RWPE2 (cell line): ENCODE measurements at regions not wholly inside any gene's neighbourhood (a gene's known extent, or its start where the extent isn't known, plus 50 kb on each side); places are given as distances from the start of the nearest gene placed in this dataset.
A peak's percentile ranks its signal among the peaks of the same experiment; 100 is the strongest.

Source experiments
- ATAC-seq: fragments of 200-7000 bp; cut with Tn5 transposase; 3 replicates; pipeline ENCODE4 v1.9.1; 2021; ENCODE audit warnings: low read depth
- DNase-seq: peaks from one replicate; pipeline ENCODE4 v3.0.0-alpha.2; 2020; ENCODE audit warnings: low spot score
- H3K27ac ChIP-seq: fragments of 450-650 bp; 2 replicates; pipeline ENCODE4 v1.5.1; 2017; ENCODE audit warnings: mild to moderate bottlenecking; ENCODE audit not compliant: poor library complexity, severe bottlenecking
- H3K27me3 ChIP-seq: fragments of 250-450 bp; sonication (Bioruptor Pico); 2 replicates; pipeline ENCODE4 v1.5.1; 2021; ENCODE audit warnings: mild to moderate bottlenecking, moderate library complexity; ENCODE audit not compliant: insufficient read depth, poor library complexity, severe bottlenecking
- H3K36me3 ChIP-seq: fragments of 250-450 bp; sonication (Bioruptor Pico); 2 replicates; pipeline ENCODE4 v1.5.1; 2020; ENCODE audit warnings: low read depth, mild to moderate bottlenecking, moderate library complexity
- H3K4me1 ChIP-seq: fragments of 250-450 bp; sonication (Bioruptor Pico); 2 replicates; pipeline ENCODE4 v1.5.1; 2021; ENCODE audit warnings: mild to moderate bottlenecking, moderate library complexity; ENCODE audit not compliant: insufficient read depth, poor library complexity, severe bottlenecking
- H3K4me3 ChIP-seq: fragments of 250-450 bp; sonication (Bioruptor Pico); 2 replicates; pipeline ENCODE4 v1.5.1; 2021; ENCODE audit warnings: mild to moderate bottlenecking, moderate library complexity; ENCODE audit not compliant: severe bottlenecking
- H3K9me3 ChIP-seq: fragments of 250-450 bp; sonication (Bioruptor Pico); 2 replicates; pipeline ENCODE4 v1.5.1; 2021; ENCODE audit warnings: mild to moderate bottlenecking, moderate library complexity; ENCODE audit not compliant: severe bottlenecking
- TF ChIP-seq, protein P1 (sequence below): fragments of 450-650 bp; IDR thresholded peaks from one replicate; pipeline ENCODE4 v1.5.1; 2017; ENCODE audit warnings: mild to moderate bottlenecking, moderate library complexity; ENCODE audit not compliant: poor library complexity, severe bottlenecking

DNA sequence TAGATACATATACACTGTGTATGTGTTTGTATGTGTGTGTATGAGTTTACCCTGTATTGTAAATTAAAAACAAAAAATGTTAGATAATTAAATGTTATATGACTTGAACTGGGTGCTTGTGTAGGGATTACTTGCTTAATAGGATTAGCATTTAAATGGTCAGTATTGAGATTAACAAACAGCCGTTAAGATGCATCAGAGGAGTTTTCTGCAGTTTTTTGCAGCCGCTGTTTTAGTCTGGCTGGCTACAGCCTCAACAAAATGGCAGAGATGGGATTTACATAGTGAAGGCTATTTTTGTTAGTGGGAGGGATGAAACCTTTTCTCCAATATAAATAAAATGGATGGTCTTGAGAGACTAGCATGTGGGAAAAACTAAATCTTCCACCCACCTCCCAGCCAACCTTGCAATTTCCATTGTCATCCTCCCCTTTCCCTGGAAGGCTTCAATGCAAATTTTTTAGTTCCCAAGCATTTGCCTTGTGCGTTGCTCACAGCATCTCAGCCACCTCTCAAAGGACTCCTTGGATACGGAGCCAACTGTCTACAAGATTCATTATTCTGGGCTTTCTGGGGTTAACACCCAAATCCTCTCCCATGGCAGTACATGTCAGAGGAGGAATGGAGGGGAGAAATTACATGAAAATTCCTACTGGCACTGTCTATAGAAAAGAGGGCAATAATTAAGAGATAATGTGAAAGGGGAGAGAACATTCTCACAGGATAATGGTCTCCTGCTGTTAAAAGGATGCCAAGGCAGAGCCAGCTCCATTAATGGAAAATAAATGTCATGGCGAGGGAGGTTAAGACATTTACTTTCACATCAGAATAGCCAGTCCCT lies 351.9 kb downstream of the CDH2 start:
- no peak for ATAC-seq
- H3K9me3 ChIP-seq: no peaks in the 10 kb centered on the region

DNA sequence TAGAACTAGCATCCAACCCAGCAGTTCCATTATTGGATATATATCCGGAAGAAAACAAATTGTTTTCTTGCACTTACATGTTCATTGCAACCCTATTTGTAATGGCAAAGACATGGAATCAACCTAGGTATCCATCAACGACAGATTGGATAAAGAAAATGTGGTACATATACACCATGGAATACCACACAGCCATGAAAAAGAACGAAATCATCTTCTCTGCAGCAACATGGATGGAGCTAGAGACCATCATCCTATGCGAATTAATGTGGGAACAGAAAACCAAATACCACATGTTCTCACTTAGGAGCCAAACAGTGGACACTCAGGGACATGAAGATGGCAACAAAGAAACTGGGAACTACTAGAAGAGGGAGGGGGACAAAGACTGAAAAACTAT lies 352.7 kb downstream of the CDH2 start:
- Histone ChIP-seq H3K9me3 (no peaks in the 10 kb centered on the region), H3K4me3 (no peak overlapping the region), H3K36me3 (no peaks in the 10 kb centered on the region), H3K4me1 (no peaks in the 10 kb centered on the region), H3K27me3 (no peaks in the 10 kb centered on the region), H3K27ac (no peak overlapping the region)
- DNase-seq (no peak), ATAC-seq (no peak)
- TF ChIP-seq, protein P1, sequence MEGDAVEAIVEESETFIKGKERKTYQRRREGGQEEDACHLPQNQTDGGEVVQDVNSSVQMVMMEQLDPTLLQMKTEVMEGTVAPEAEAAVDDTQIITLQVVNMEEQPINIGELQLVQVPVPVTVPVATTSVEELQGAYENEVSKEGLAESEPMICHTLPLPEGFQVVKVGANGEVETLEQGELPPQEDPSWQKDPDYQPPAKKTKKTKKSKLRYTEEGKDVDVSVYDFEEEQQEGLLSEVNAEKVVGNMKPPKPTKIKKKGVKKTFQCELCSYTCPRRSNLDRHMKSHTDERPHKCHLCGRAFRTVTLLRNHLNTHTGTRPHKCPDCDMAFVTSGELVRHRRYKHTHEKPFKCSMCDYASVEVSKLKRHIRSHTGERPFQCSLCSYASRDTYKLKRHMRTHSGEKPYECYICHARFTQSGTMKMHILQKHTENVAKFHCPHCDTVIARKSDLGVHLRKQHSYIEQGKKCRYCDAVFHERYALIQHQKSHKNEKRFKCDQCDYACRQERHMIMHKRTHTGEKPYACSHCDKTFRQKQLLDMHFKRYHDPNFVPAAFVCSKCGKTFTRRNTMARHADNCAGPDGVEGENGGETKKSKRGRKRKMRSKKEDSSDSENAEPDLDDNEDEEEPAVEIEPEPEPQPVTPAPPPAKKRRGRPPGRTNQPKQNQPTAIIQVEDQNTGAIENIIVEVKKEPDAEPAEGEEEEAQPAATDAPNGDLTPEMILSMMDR: no peak

More for the DNA sequence above, 351.9 kb downstream of the CDH2 start:
- Histone ChIP-seq H3K27me3 (no peaks in the 10 kb centered on the region), H3K36me3 (no peaks in the 10 kb centered on the region), H3K4me1 (no peaks in the 10 kb centered on the region), H3K4me3 (no peak overlapping the region), H3K27ac (no peak overlapping the region)
- TF ChIP-seq, protein P1: no peak
- no peak for DNase-seq

DNA sequence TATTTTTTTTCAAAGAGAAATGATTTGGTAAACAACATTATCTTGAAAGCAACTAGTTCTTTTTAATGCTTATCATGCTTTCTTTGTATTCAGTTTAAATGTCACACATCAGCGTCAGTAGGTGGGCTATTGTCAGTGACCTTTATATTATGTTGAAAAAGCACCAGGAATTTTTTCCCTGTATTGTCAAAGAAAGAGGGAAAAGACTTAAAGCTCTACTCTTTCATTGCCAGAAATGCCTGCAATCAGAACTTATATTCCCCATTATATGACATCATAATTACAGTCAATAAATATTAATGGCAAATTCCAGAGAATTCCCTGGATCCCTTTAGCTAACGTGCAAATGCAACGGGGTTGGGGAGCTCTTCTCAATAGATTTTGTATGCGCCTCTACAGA lies 353.9 kb downstream of the CDH2 start:
- H3K9me3 ChIP-seq: no peaks in the 10 kb centered on the region
- H3K4me1 ChIP-seq: no peaks in the 10 kb centered on the region
- DNase-seq (no peak), ATAC-seq (no peak)
- no peak overlapping the region for H3K4me3 ChIP-seq
- no peak overlapping the region for H3K27ac ChIP-seq
- no peaks in the 10 kb centered on the region for H3K36me3 ChIP-seq
- TF ChIP-seq, protein P1: no peak
- no peaks in the 10 kb centered on the region for H3K27me3 ChIP-seq

DNA sequence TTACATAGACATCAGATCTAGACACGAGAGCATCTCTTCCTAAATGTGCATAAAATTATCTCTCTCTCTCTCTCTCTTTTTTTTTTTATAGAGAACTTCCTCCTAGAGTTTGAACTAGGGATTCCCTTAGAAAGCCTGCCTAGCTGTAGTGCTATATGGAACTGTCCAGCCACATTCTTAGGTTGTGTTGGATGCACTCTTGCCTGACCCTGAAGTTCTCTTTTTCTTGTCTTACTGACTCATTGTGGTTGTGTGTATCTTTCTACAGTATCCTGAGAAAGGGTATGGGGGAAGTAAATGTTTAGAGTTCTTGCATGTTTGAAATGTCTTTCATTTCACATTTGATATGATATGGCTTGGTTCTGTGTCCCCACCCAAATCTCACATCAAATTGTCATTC lies 368.2 kb downstream of the CDH2 start:
- Histone ChIP-seq H3K4me1 (no peaks in the 10 kb centered on the region), H3K27me3 (no peaks in the 10 kb centered on the region), H3K9me3 (no peaks in the 10 kb centered on the region), H3K36me3 (no peaks in the 10 kb centered on the region), H3K4me3 (no peak overlapping the region), H3K27ac (no peak overlapping the region)
- TF ChIP-seq, protein P1: no peak
- DNase-seq (no peak), ATAC-seq (no peak)

DNA sequence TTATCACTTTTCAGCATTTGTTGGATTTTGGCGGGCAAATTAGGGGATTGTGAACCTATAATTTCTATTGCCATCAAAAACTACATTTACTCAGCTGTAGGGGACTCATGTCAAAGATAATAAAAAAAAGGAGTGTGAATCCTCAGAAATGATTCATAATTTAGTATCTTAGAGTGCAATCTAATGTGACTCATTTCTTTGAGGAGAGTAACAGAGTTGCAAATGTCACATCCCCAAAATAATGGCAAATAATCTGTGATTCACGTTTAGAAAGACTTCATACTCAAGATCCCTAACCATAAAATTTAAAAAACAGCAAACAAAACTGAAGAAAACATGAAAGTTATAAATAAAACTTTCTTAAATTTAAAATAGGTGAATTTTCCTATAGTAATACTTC lies 373.0 kb downstream of the CDH2 start:
- no peaks in the 10 kb centered on the region for H3K27me3 ChIP-seq
- no peaks in the 10 kb centered on the region for H3K4me1 ChIP-seq
- ATAC-seq (peak; percentile 46; the same call in 1 of the 3 replicates), DNase-seq (no peak)
- no peaks in the 10 kb centered on the region for H3K36me3 ChIP-seq
- H3K9me3 ChIP-seq: no peaks in the 10 kb centered on the region
- H3K27ac ChIP-seq: no peak overlapping the region
- TF ChIP-seq, protein P1: no peak
- H3K4me3 ChIP-seq: no peak overlapping the region
